Esophagus mucosa (tissue), 1 donor: ENCODE measurements at regions not wholly inside any gene's neighbourhood (a gene's known extent, or its start where the extent isn't known, plus 50 kb on each side); places are given as distances from the start of the nearest gene placed in this dataset.
A peak's percentile ranks its signal among the peaks of the same experiment; 100 is the strongest.

Experiments used
- ATAC-seq: fragments of 200-7000 bp; cut with Tn5 transposase; one replicate; pipeline ENCODE4 v1.9.1; 2020
- donor health status: DM: yes; HTN: yes; CAD: no.

DNA sequence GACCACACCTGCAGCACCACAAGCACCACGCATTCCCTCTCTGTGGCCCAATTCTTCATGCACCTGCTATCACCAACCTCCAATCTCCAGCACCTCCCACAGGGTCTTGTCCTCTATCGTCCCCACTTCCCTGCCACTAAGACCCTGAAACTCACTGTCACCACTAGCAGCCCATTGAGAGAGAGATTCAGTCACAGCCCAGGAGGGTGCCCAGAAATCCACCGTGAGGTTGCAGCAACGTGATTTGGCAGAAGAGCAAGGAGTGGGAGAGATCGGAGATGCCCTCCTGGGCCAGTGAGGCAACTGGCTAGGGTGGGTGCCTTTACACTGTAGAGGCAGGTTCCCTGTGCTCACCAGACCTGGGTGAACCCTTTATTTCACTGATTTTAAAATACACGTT lies 90.1 kb downstream of the ANKRD60 start:
- no peak for ATAC-seq

DNA sequence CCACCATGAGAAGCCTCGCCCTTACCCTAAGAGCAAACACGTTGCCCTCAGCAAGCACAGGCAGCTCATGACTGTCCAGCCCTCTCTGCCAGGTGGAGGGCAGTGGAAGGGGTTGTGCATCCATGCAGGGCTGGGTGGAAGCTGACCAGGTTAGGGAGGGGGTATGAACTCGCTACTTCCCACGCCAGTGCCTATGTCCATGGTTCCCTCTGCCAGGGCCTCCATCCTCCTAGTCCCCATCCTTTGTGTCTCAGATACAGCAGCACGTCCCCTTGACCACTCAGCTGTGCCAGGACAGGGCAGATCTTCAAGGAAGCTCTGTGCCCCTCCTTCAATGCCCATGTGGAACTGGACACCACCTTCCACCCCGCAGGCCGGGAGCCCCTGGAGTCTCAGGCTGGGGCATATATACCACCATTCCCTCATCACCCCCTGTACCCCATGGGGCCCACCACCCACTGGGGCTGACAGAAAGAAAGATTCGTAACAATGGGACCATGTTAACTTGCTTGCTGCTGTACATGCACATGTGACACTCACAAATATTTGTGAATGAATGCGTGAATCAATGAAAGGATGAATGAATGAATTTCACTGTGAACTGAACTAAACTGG lies 90.7 kb downstream of the ANKRD60 start:
- no peak for ATAC-seq

DNA sequence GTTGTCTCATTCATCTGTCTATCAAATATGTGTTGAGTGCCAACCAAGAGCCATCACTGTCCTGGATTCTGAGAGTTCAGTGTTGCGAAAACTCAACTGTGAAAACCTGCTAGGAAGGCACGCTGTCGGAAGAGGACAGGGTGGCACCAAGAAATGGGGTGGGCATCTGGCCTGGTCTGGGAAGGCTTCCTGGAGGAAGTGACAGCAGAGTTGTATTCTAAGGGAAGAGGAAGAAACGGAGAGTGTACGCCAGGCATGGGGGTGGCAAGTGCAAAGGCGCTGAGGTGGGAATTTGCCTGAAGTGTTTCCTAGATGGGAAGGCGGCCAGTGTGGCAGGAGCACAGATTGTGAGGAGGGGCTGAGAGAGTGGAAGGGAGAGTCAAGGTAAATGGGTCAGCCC lies 91.2 kb downstream of the ANKRD60 start:
- ATAC-seq, result no peak

DNA sequence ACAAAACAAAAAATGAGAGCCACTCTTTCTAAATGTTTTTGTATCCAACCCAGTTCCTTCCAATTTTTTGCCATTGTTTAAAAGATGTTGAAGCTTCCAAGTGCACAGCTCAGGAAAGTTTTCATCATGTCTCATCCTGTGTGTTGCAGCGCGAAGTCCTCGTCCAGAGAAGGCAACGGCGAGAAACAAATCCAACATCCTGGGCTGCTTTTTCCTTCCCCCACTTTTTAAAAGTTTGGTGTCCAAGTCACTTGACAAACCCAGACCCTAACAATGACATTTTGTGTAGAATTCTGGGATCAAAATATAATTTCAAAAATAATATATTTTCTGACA lies 92.3 kb downstream of the ANKRD60 start:
- no peak for ATAC-seq

DNA sequence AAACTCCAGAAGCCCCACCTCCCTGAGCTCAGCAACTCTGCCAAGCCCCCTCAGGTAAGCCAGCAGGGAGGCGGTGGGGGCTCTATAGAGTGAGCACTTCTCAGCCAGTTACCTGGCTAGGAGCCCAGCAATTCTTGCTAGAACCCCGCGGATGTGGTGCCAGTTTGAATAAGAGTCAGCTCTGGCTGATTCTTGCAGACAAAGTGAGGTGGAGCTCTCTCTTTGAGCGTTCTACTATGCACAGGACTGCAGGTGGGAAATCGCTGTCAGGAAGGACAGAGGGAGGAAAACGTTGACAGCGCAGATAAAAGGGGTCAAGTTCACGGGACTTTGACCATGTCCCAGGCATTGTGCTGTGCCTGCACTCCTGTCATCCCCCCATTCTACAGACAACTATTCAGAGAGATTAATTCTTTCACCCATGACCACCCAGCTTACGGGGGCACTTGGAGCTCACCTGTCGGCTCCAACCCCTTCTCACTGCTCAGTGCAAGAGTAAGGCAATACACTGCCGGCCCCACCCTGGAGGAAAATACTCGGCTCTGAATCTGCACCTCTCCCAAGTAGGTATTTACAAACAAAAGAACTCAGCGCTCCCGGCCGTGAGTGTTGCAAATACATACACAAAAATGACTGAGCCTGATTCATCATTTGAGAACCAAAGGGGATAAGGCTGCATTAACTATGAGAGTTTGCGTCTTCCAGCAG lies 92.9 kb downstream of the ANKRD60 start:
- peak; percentile 53 for ATAC-seq

DNA sequence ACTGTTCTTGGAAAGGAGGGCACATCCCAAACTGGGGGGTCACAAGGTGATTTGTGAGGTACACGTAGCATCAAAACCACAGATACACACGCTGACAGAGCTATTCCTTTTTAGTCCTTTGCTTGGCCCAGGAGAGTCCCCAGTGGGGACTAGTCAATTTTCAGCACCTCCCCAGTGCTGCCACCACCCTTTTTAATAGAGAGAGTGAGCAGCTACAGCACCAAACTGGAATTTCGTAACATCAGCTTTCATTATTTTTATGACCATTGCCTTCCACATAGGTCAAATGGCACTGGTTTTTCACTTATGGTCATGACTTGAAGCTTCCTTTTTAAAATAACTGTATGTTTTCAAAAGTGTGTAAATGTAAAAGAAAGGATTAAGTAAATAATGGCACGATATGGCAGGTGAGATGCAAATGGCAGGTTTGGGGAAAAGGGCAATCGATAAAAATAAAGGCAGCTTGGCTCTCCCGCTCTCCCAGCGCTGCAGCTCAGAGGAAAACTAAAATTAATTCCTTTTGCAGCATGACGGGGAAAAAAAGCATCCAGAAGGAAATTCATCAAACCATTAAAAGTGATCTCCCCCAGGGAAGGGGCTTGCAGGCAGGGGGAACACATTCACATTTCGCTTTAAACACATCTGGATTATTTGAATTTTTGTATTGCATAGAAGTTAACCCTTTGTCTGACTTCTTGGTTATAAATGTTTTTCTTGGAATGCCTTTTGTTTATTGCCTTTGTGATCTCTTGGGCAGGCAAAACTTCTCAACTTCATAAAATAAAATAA lies 95.2 kb downstream of the ANKRD60 start:
- ATAC-seq, result no peak

DNA sequence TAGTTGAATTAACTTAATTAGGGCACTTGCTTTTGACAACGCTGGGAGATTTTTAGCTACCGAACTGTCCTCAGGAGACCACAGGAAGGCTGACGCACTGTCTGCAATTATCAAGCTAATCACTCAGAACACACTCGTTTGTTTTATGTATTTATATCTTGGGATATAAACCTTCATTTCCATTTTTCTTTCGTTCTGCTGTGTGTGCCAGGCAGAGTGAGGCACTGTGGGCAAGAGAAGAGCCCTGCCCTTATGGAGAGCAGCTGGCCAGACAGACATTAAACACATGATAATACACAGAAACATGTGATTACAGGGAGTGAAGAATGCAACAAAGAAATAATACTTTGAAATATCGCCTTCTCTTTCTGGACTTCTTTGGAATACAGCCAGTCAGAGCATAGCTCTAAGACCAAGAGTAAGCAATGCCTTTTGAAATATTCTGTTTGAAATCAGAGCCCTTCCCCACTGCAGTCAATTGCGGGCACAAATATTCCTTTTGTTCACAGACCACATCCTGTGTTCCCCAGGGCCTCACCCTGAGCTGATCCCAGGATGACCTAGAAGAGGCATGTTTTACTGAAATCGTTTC lies 96.8 kb downstream of the ANKRD60 start:
- ATAC-seq, result no peak

DNA sequence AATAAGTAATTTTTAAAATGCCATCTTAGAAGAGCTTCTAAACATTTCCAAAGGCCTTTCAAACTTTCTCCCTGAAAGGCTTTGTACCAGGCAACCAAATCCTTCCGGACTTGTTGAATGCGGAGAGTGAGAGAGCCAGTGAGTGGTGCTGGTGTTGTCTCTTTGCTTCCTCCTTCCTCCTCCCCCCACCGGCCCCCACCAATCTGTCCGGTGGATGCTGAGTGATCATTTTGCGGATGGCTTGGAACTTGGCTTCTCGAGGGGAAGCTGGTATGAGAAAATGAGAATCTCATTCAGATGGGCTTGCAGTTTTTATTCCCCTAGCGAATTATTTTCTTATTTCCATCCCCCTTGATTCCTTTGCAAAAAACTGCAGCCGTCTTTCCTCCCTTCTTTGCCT lies 97.3 kb downstream of the ANKRD60 start:
- ATAC-seq, result no peak

DNA sequence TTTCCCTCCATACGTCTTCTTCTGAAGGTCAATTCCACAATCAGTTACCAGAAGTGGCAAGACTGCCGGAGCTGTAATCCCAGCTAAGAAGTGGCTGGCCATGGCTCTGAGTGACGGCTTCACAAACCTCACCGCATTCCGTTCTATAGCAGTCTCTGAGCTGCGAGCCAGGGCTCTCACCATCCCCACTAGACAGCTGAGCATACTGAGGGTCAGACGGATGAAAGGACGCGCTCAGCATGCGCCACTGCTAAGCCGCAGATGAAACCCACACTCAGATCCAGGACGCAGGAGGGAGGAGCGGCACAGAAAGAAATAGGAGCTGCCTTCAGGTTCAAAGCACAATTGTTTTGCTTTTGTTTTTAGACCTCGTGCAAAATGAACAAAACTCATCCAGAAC lies 97.9 kb downstream of the ANKRD60 start:
- no peak for ATAC-seq

DNA sequence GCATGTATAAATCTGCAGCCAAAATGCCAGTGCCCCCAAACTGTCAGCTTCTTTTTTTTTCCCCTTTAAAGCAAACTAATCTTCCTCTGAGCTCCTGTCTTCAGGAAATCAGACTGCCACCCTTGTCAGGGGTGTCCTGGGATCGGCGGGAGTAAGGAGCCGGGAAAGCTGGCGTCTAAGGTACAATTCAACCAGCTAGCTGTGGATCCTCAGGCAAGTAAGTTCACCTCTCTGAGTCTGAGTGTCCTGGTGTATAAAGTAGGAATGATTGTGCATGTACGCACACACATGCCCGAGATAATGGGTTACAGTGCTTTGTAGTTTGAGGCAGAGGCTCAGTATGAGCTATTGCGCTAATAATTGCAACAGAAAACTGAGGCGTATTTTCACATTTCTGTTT lies 98.3 kb downstream of the ANKRD60 start:
- no peak for ATAC-seq

DNA sequence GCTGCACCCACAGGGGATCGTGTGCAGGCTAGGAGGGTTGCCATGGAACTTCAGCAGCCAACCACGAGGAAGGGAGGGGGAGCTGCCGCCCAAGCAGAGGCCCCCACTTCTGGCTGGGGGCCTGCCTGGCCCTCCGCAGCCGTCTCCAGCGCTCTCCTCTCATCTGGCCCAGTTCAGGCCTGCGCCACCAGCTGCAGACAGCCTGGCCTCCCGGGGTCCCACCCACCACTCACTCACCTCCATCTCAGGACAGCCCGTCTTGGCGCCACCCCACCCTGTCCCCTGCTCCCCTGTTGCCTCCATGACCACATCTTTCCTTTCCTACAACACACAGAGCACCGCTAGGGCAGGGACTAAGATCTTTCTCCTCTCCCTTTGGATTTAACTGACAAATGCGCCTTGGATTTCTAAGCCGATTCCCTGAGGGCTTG lies 98.7 kb downstream of the ANKRD60 start:
- no peak for ATAC-seq

DNA sequence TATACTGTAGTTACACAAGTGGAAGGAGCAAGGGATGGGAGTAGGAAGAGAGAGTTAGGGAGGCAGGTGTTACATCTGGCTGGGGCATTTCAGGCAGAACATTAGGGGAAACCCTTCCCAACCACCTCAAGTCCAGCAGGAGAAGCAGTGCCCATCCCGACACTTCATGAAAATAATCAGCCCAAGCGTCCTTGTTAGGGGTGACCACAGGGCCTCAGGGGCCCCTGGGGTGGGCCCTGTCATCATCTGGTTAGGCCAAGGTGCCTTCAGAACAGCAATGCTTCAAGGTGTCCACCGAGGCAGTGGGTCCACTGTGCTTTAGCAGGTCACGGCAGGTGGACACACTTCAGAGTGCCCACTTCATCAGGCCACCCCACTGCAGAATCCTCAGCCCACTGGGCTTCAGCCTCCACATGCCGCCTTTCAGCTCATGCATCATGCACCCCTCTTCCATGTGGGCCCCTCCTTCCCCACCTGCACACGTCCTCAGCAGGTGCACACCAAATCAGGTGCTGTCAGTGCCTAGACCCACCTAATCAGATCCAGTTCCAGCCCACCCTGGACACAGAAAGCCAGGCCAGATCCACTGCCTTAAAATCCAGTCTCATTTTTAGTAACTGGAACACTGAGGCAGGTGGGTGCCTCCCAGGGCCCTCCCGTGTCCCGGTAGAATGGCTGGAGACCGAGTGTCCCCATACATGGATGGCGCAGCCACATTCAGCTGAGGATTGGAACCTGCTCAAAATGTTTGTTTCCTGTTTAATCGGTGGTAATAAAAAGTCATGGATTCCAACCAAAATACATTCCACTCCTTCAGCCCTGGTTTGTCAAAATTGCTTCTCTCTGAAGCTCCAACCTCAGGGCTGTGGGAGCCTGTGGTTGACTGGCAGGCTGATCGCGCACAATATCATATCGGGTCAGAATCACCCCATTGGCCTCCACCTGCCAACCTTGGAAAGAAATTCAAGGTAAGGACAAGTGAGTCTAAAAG lies 99.5 kb downstream of the ANKRD60 start:
- no peak for ATAC-seq

DNA sequence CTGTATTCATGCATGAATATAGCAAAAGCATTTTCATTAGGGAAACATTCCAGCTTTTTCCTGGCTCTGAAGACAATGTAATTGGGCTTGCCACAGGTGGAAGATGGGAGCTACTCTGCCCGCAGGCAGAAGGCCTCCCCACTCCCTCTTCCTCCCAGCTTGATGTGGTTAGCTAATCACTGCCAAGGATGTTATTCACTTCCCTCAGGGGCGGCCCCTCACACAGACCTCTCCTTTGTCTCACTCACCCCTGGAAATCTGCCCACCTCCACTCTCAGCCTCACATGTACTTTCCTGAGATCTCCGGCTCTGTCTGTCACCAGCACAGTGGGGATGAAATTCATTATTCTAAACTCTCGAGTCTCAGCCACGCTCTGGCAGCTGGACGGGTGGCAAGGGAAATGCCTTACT lies 100.7 kb downstream of the ANKRD60 start:
- ATAC-seq, result peak; percentile 74

DNA sequence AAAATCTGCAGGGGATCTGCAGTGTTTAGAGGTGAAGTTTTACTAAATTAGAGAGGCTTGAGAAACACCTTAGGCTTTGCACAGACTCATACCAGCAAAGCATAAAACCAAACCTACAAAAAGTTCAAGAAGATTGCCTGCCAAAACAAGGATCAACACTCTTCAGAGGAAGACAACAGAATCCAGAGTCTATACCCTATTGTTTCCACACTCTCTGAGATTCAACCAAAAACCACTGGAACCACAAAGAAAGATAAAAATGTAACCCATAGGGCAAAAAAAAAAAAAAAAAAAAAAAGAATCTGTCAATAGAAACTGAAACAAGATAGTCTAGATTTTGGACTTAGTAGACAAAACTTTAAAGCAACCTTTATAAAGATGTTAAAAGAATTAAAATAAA lies 102.7 kb downstream of the ANKRD60 start:
- ATAC-seq, result no peak

DNA sequence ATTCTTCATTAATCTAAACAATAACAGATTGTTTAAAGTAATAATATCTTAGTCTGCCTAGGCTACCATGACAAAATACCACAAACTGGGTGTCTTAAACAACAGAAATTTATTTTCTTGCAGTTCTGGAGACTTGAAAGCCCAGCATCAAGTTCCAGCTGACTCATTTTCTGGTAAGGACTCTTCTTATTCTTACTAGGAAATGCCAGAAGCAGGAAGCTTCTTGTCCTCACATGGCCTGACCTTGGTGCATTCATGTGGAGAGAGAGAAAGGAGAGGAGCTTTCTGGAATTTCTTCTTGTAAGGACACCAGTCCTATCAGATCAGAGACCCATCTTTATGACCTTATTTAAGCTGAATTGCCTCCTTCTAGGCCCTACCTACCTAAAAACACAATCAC lies 110.5 kb downstream of the ANKRD60 start:
- ATAC-seq, result no peak

DNA sequence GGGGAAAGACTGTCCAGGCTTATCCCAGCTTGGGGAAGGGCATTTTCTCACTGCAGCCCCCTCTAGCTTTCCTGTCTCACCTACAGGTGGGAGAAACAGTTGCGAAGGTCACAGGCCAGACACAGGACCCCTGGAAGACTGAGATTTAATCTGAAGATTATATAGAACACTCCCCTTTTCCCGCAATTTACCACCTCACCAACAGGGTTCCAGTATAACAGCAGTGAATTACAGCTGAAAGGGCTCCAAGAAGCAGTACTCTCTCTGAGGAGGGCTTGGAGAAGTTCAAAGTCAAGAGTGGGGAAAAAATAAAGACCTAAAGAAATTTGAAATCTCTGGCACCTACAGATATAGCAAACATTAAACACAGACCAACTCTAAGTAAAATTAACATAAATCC lies 111.9 kb downstream of the ANKRD60 start:
- ATAC-seq, result no peak

DNA sequence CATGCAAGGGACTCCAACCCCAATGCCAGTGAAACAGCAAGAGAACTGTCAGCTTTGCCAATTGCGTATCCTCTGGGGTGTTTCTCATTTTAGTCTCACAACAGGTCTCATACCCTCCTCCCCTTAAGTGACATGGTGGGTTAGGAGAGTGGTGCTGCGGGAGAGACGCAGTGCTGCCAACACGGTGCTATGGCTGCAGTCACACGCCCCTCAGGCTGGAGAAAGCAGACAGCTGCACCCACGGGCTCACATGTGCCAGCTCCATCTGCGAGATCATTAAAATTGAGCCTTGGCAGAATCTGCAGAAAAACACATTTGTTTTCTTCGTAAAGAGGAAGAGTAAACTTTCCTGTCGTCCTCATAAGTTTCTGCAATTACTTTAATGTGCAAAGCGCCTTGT lies 114.7 kb downstream of the ANKRD60 start:
- no peak for ATAC-seq

DNA sequence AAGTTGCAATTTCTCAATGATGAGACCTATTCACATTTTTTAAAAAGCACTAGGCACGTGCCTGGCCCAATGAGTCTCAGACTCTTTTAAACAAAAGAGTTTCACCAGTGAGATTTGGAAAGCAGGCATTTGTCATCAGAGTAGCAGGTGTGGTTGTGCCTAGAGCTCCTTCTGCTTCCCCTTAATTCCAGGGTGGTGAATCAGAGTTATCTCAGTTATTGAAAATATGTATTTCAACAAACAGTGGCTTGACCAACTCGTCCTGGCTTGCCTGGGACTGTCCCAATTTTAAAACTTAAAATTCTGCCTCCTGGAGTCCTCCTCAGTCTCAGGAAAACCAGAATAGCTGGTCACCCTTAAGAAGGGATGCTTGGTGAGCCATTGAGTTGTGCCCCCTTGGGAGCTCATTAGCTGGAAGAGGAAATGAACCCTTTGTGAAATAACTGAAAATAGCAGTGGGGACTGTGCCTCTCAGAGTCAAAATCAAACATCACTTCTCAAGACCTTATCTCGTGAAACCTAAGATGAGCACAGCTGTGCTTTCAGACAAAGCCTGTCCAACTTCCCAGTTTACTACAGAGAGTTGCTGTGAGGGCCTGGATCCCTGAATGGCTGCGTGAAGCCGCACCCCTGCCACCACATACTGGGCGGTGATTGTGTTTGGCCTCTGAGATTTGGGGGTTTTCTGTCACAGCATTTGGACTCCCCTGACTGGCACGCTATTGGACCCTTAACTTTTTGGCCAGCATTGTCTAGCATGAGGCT lies 116.3 kb downstream of the ANKRD60 start:
- ATAC-seq, result peak; percentile 95

DNA sequence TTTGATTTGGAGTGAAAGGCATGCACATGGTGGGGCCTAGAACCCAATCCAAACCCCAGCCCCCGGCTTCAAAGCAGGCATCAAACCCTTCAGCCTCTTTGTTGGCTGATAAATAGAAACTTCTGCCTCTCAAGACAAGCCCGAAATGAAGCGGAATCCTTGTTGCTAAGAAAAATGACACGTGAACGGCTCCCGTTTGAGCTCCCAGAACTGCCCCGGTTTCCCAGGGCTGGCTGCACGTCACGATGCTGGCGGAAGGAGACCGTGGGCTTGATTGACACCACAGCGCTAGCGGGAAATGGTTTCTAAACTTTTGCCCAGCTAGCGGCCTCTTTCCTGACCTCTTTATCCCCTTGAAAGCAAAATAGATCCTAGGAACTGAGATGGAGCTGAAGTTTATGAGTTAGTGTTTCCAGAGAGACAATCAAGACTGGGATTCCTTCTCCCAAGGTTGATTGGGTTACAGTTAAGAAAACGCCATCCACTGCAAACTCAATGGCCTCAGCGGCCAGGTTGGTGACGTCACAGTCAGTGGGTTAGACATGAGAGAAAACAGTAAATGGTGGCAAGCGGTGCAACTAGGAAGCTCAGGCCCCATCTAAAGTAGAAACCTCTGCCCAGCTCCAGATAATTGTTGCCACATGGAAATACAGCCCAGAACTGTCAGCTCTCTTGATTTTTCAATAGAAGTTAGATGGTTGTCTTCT lies 117.0 kb downstream of the ANKRD60 start:
- no peak for ATAC-seq

DNA sequence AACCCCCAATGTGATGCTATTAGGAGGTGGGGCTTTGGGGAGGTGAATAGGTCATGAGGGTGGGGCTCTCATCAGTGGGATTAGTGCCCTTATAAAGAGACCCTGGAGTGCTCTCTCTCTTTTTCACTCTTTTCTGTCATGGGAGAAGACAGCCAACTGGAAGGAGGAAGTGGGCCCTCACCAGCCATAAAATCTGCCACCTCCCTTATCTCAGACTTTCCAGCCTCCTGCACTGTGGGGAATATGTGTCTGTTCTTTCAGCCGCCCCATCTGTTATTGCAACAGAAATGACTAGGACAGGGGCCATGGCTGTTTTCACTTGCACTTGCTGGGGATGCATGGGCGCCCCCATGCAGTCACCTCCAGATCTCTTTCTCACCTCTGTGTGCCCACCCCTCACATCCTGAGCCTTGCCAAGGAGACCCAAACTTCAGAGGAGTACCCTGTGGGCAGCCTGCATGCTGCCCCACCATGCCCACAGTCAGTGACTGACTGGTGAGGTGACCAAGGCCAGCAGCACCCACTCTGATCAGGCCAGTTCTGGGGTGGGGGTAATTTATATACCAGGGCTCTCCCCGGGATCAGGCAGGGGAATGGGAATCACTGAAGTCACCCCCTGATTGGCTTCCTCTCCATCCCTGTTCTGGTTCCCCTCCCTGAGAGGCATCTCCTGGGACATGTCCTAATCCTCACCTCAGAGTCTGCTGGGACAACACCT lies 118.4 kb downstream of the ANKRD60 start:
- no peak for ATAC-seq
